H1 (cell line): ENCODE measurements at regions not wholly inside any gene's neighbourhood (a gene's known extent, or its start where the extent isn't known, plus 50 kb on each side); places are given as distances from the start of the nearest gene placed in this dataset.
A peak's percentile ranks its signal among the peaks of the same experiment; 100 is the strongest.

Source experiments
- CTCF ChIA-PET: fragments of 300-600 bp; sonication (Branson Sonifier 250); formaldehyde crosslinking; loops from one replicate; lab custom pipeline; 2021; ENCODE audit not compliant: partially characterized antibody; lab: Charles Lee
- POLR2A ChIA-PET: fragments of 300-600 bp; sonication (Branson Sonifier 250); formaldehyde crosslinking; loops from one replicate; lab custom pipeline; 2021; ENCODE audit warnings: inconsistent platforms; ENCODE audit not compliant: partially characterized antibody; lab: Charles Lee
- DNase-seq, 2 experiments: peaks; one replicate each; pipeline versions ENCODE4 v3.0.0 to v3.0.0-alpha.2; 2010 to 2022; ENCODE audit warnings: low spot score in 2 of 2, low read depth in 1 of 2, mixed read lengths in 1 of 2
- FAIRE-seq: peaks from 2 replicates; lab custom pipeline; 2011; peaks lifted over from hg19 to GRCh38; lab: Jason Lieb, UNC
- H2AFZ ChIP-seq: 2 replicates; pipeline ENCODE4 v1.8.1; 2012; ENCODE audit warnings: low read length, inconsistent platforms
- H2AK5ac ChIP-seq: 2 replicates; pipeline ENCODE4 v1.6.1; 2013; ENCODE audit warnings: low read depth, low read length
- H2BK120ac ChIP-seq: replicated peaks from 2 replicates; pipeline ENCODE3; 2013; ENCODE audit warnings: low read depth, low read length, inconsistent platforms
- H2BK12ac ChIP-seq: 2 replicates; pipeline ENCODE4 v1.6.1; 2013; ENCODE audit warnings: low read depth, low read length
- H2BK15ac ChIP-seq: 2 replicates; pipeline ENCODE4 v1.6.1; 2013; ENCODE audit warnings: low read length
- H2BK20ac ChIP-seq: 2 replicates; pipeline ENCODE4 v1.6.1; 2013; ENCODE audit warnings: low read length
- H2BK5ac ChIP-seq: 2 replicates; pipeline ENCODE4 v1.6.1; 2013; ENCODE audit warnings: low read depth, low read length
- H3K14ac ChIP-seq: 2 replicates; pipeline ENCODE4 v1.6.1; 2013; ENCODE audit warnings: inconsistent platforms; ENCODE audit not compliant: insufficient read length
- H3K18ac ChIP-seq: 2 replicates; pipeline ENCODE4 v1.6.1; 2013; ENCODE audit warnings: low read length; ENCODE audit errors: extremely low read depth
- H3K23ac ChIP-seq: 2 replicates; pipeline ENCODE4 v1.6.1; 2013; ENCODE audit warnings: inconsistent platforms; ENCODE audit not compliant: insufficient read length
- H3K23me2 ChIP-seq: 2 replicates; pipeline ENCODE4 v1.6.1; 2013; ENCODE audit warnings: low read depth, low read length
- H3K27ac ChIP-seq: 2 replicates; pipeline ENCODE4 v1.6.1; 2011; ENCODE audit warnings: low read depth, low read length, inconsistent platforms
- H3K27me3 ChIP-seq, 4 experiments: replicated peaks in 1 of 4; 1 replicate in 1 of 4; 2 replicates in 3 of 4; pipeline versions ENCODE4 v1.6.1 to v1.8.1; 2011 to 2013; ENCODE audit warnings: low read length in 3 of 4, mild to moderate bottlenecking in 3 of 4, inconsistent platforms in 2 of 4, mixed read lengths in 2 of 4, moderate library complexity in 1 of 4; ENCODE audit not compliant: control insufficient read depth in 3 of 4, insufficient read depth in 3 of 4; ENCODE audit errors: extremely low read depth in 1 of 4
- H3K36me3 ChIP-seq, 4 experiments: 2 replicates each; pipeline versions ENCODE4 v1.6.1 to v1.8.1; 2011 to 2013; ENCODE audit warnings: mild to moderate bottlenecking in 4 of 4, low read length in 3 of 4, moderate library complexity in 2 of 4, control low read depth in 1 of 4, inconsistent platforms in 1 of 4; ENCODE audit not compliant: insufficient read depth in 4 of 4, control insufficient read depth in 2 of 4
- H3K4ac ChIP-seq: replicated peaks from 2 replicates; pipeline ENCODE3; 2013; ENCODE audit warnings: low read length, low read depth, mixed read lengths, inconsistent platforms; ENCODE audit not compliant: insufficient read length
- H3K4me1 ChIP-seq, 4 experiments: replicated peaks in 1 of 4; 1 replicate in 1 of 4; 2 replicates in 3 of 4; pipeline versions ENCODE4 v1.6.1 to v1.8.1; 2011 to 2013; ENCODE audit warnings: low read length in 3 of 4, inconsistent platforms in 2 of 4, mixed read lengths in 1 of 4; ENCODE audit not compliant: insufficient read depth in 4 of 4, control insufficient read depth in 3 of 4
- H3K4me2 ChIP-seq, 2 experiments: 2 replicates each; pipeline versions ENCODE4 v1.6.1 to v1.8.1; 2011 to 2013; ENCODE audit warnings: low read depth in 2 of 2, low read length in 2 of 2, control low read depth in 1 of 2, inconsistent platforms in 1 of 2, mild to moderate bottlenecking in 1 of 2; ENCODE audit not compliant: insufficient read depth in 1 of 2
- H3K4me3 ChIP-seq, 4 experiments: fragments of 200-600, 300-600 bp in 1 of 4; sonication (generic), shearing (Covaris generic), sonication (Bioruptor Twin) in 1 of 4; 2 replicates each; pipeline versions ENCODE4 v1.5.1 to v1.8.1; 2011 to 2016; ENCODE audit warnings: low read length in 4 of 4, low read depth in 3 of 4, control low read depth in 2 of 4, inconsistent platforms in 2 of 4, mild to moderate bottlenecking in 2 of 4, mixed read lengths in 1 of 4, moderate library complexity in 1 of 4; ENCODE audit not compliant: insufficient read depth in 2 of 4; ENCODE audit errors: extremely low read depth in 1 of 4
- H3K56ac ChIP-seq: replicated peaks from 2 replicates; pipeline ENCODE3; 2013; ENCODE audit warnings: low read depth, mild to moderate bottlenecking, mixed read lengths, low read length, inconsistent platforms; ENCODE audit not compliant: insufficient read length
- H3K79me1 ChIP-seq: 2 replicates; pipeline ENCODE4 v1.6.1; 2013; ENCODE audit warnings: low read depth, low read length, control low read depth
- H3K79me2 ChIP-seq, 2 experiments: 2 replicates each; pipeline versions ENCODE4 v1.6.1 to v1.8.1; 2012 to 2013; ENCODE audit warnings: low read length in 2 of 2, mild to moderate bottlenecking in 2 of 2, inconsistent platforms in 1 of 2; ENCODE audit not compliant: insufficient read depth in 2 of 2, control insufficient read depth in 1 of 2
- H3K9ac ChIP-seq, 4 experiments: replicated peaks in 1 of 4; 1 replicate in 1 of 4; 2 replicates in 3 of 4; pipeline versions ENCODE4 v1.6.1 to v1.8.1; 2011 to 2013; ENCODE audit warnings: low read depth in 3 of 4, low read length in 3 of 4, control low read depth in 2 of 4, mild to moderate bottlenecking in 2 of 4, moderate library complexity in 2 of 4, inconsistent platforms in 1 of 4; ENCODE audit errors: extremely low read depth in 1 of 4
- H3K9me3 ChIP-seq, 2 experiments: 2 replicates each; pipeline versions ENCODE4 v1.6.1 to v1.8.1; 2012 to 2013; ENCODE audit warnings: mild to moderate bottlenecking in 2 of 2, moderate library complexity in 2 of 2, control low read depth in 1 of 2, inconsistent platforms in 1 of 2, low read depth in 1 of 2, low read length in 1 of 2, mixed read lengths in 1 of 2; ENCODE audit not compliant: insufficient read depth in 2 of 2
- H4K20me1 ChIP-seq, 2 experiments: replicated peaks in 1 of 2; 2 replicates each; pipeline versions ENCODE3 to v1.8.1; 2011 to 2013; ENCODE audit warnings: inconsistent platforms in 2 of 2, low read length in 2 of 2, mild to moderate bottlenecking in 1 of 2; ENCODE audit not compliant: insufficient read depth in 2 of 2, control insufficient read depth in 1 of 2
- H4K5ac ChIP-seq: 2 replicates; pipeline ENCODE4 v1.6.1; 2013; ENCODE audit warnings: low read length, low read depth, mixed read lengths, inconsistent platforms; ENCODE audit not compliant: insufficient read length
- H4K8ac ChIP-seq: 2 replicates; pipeline ENCODE4 v1.8.0; 2013; ENCODE audit warnings: mild to moderate bottlenecking, moderate library complexity, low read length, inconsistent platforms; ENCODE audit not compliant: insufficient read depth; ENCODE audit errors: extremely low read depth
- H4K91ac ChIP-seq: replicated peaks from 2 replicates; pipeline ENCODE3; 2013; ENCODE audit warnings: low read length, mixed read lengths, inconsistent platforms; ENCODE audit not compliant: insufficient read length
- BRCA1 ChIP-seq: IDR thresholded peaks from 2 replicates; pipeline ENCODE4 v1.6.1; 2012; ENCODE audit warnings: low read depth, low read length, improper control_type of control experiment
- CHD1 ChIP-seq: IDR thresholded peaks from 2 replicates; pipeline ENCODE4 v1.6.1; 2012; ENCODE audit warnings: low read depth, low read length, improper control_type of control experiment
- CREB1 ChIP-seq: IDR thresholded peaks from 2 replicates; pipeline ENCODE4 v1.6.1; 2012; ENCODE audit warnings: inconsistent platforms
- EGR1 ChIP-seq: IDR thresholded peaks from 2 replicates; pipeline ENCODE4 v1.6.1; 2011; ENCODE audit warnings: low read depth, low read length, borderline replicate concordance
- EP300 ChIP-seq, 2 experiments: IDR thresholded peaks; 1 replicate in 1 of 2; 2 replicates in 1 of 2; pipeline ENCODE4 v1.6.1; 2011 to 2012; ENCODE audit warnings: low read depth in 2 of 2, low read length in 2 of 2, mild to moderate bottlenecking in 2 of 2, borderline replicate concordance in 1 of 2, inconsistent platforms in 1 of 2, moderate library complexity in 1 of 2
- JUN ChIP-seq: IDR thresholded peaks from 2 replicates; pipeline ENCODE4 v1.6.1; 2011; ENCODE audit warnings: low read depth, mild to moderate bottlenecking, improper control_type of control experiment, low read length
- NANOG ChIP-seq: IDR thresholded peaks from 2 replicates; pipeline ENCODE4 v1.6.1; 2011; ENCODE audit warnings: low read length, low read depth, mild to moderate bottlenecking, inconsistent platforms; ENCODE audit not compliant: insufficient read depth, poor library complexity, severe bottlenecking
- SAP30 ChIP-seq: fragments of 300-600 bp; sonication (generic); IDR thresholded peaks from 2 replicates; pipeline ENCODE4 v1.7.1; 2012; ENCODE audit warnings: low read length, moderate library complexity, mild to moderate bottlenecking, inconsistent platforms; ENCODE audit not compliant: insufficient read depth, insufficient replicate concordance
- SP4 ChIP-seq: IDR thresholded peaks from 2 replicates; pipeline ENCODE4 v1.6.1; 2012; ENCODE audit warnings: low read length, inconsistent platforms
- TCF12 ChIP-seq: IDR thresholded peaks from 2 replicates; pipeline ENCODE4 v1.6.1; 2011; ENCODE audit warnings: low read depth, mild to moderate bottlenecking, low read length
- WGBS, 2 experiments: shearing (Covaris generic) in 1 of 2; methylation state at CpG; one replicate each; pipeline versions ENCODE4 v1.1.6 to v1.1.7; 2013 to 2015; ENCODE audit warnings: low lambda C conversion rate in 2 of 2, mixed read lengths in 2 of 2, inconsistent platforms in 1 of 2, low coverage in 1 of 2, missing lambda C conversion rate in 1 of 2; ENCODE audit not compliant: insufficient replicate concordance in 2 of 2, insufficient coverage in 1 of 2, insufficient read length in 1 of 2; ENCODE audit errors: extremely low coverage in 1 of 2, missing lambda C conversion rate in 1 of 2; 5-methylcytosine and 5-hydroxymethylcytosine counted together

DNA sequence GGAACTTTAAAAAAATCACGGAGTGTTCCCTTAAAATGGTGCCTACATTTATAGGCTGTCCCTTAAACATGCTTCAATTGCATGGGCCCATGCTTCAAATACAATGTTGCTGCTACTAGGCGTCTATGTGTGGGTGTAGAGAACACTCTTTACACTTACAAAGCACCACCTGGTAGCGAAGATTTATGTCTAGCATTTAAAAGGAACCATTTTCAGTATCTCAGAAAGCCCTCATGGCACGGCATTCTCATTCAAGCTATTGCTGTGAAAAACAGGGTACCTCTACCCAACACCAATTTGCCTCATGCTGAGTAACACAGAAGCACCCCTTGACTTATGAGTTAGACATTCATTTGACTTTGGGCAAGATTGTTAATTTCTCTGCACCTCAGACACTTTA is 112.9 kb upstream of the CNTNAP5 start:
- Histone ChIP-seq H3K18ac (no peak overlapping the region), H3K27ac (no peak overlapping the region), H3K36me3 (no peaks in the 10 kb centered on the region), H4K20me1 (no peaks in the 10 kb centered on the region), H3K27me3 (no peaks in the 10 kb centered on the region; a peak in 1 of 7 replicates), H3K9me3 (no peaks in the 10 kb centered on the region), H3K4me1 (peaks cover 0 to 9% (median 4%) of the 10 kb centered on the region in 4 experiments; a peak in 3 of 7 replicates), H2AFZ (0 out of 2 replicates have a peak overlapping the region, but pooled peaks have one; percentile 66), H3K23me2 (no peaks in the 10 kb centered on the region), H4K5ac (no peak overlapping the region), H2BK120ac (no peak overlapping the region), H2BK15ac (no peak overlapping the region), H2AK5ac (no peak overlapping the region), H3K4me2 (no peak overlapping the region), H4K91ac (no peak overlapping the region), H3K14ac (no peak overlapping the region), H2BK5ac (no peak overlapping the region), H3K79me1 (no peaks in the 10 kb centered on the region), H3K4ac (no peak overlapping the region), H3K23ac (no peak overlapping the region), H2BK12ac (no peak overlapping the region), H3K56ac (no peak overlapping the region), H2BK20ac (no peak overlapping the region), H3K79me2 (no peaks in the 10 kb centered on the region), H4K8ac (no peak overlapping the region), H3K9ac (no peak overlapping the region), H3K4me3 (no peak overlapping the region)
- CTCF ChIA-PET: no interaction called here
- no peak for DNase-seq
- TF ChIP-seq NANOG (no peak), EP300 (IDR thresholded peaks at IDR 0.05; ENCODE audit: borderline replicate concordance in 1 of 2, low read depth in 2 of 2, low read length in 2 of 2) (no peak), SP4 (no peak), SAP30 (no peak), CREB1 (no peak), EGR1 (no peak), JUN (no peak), CHD1 (no peak), BRCA1 (no peak), TCF12 (no peak)
- POLR2A ChIA-PET: no interaction called here
- FAIRE-seq: no peak
- 96% methylated on average over 4 of the region's 4 CpGs; no CpG with 5 or more reads in 1 of the 2 experiments for WGBS, 2 experiments
